Mucosa of rectum (tissue), 2 donors: ENCODE measurements at regions not wholly inside any gene's neighbourhood (a gene's known extent, or its start where the extent isn't known, plus 50 kb on each side); places are given as distances from the start of the nearest gene placed in this dataset.

Source experiments
- H3K27ac ChIP-seq, 2 donors: one replicate each; pipeline ENCODE4 v1.7.0; 2013; ENCODE audit warnings: inconsistent platforms in 2 of 2, low read depth in 2 of 2, low read length in 2 of 2
- H3K27me3 ChIP-seq, 2 donors: one replicate each; pipeline ENCODE4 v1.7.0; 2013; ENCODE audit warnings: low read length in 2 of 2; ENCODE audit not compliant: control insufficient read depth in 2 of 2, insufficient read depth in 2 of 2
- H3K36me3 ChIP-seq, 2 donors: one replicate each; pipeline ENCODE4 v1.7.0; 2013; ENCODE audit warnings: low read length in 2 of 2; ENCODE audit not compliant: control insufficient read depth in 2 of 2, insufficient read depth in 2 of 2
- H3K4me1 ChIP-seq, 2 donors: one replicate each; pipeline ENCODE4 v1.7.0; 2013; ENCODE audit warnings: low read length in 2 of 2, mild to moderate bottlenecking in 1 of 2; ENCODE audit not compliant: control insufficient read depth in 2 of 2, insufficient read depth in 2 of 2
- H3K4me3 ChIP-seq, 2 donors: one replicate each; pipeline ENCODE4 v1.7.0; 2013; ENCODE audit warnings: low read length in 2 of 2
- H3K9ac ChIP-seq, 2 donors: one replicate each; pipeline ENCODE4 v1.7.0; 2013; ENCODE audit warnings: low read length in 2 of 2, low read depth in 1 of 2, mild to moderate bottlenecking in 1 of 2
- H3K9me3 ChIP-seq, 2 donors: one replicate each; pipeline ENCODE4 v1.7.0; 2013; ENCODE audit warnings: low read length in 2 of 2; ENCODE audit not compliant: control insufficient read depth in 2 of 2
- donor health status: healthy.
- donor health status: Normal muscosa, but diverticular disease.

DNA sequence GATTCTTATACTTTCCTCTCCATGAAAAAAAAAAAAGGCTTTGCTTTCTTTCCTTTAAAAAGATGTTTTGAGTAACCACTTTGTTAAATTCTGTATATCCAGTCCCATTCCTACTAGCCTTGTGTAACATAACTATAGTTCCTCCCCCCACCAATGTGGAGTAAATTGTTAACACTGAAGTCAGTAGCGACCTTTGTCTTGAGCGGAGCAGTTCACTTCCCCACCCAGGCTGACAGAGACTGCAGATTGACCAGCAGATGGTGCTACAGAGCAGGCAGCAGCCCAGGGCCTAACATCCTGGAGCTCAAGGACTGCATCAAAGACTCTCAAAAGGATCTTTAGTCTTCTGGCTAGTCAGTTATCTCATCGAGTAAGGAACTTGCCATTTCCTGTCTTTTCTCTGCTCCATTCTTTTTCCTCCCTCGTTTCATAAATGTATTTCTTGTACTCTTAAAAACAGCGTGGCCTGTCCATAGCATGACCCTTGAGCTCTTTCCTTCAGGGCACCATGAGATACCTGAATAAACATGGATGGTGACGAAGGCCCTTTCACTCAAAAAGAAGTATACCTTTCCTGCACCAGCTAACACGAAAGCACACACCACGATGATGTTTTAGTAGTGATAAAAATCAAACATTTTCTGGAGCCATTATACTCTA, 503.5 kb upstream of the PKN2 start:
- H3K27me3 ChIP-seq: no peaks in the 10 kb centered on the region
- no peaks in the 10 kb centered on the region for H3K36me3 ChIP-seq
- peaks cover 0 to 6% of the 10 kb centered on the region in 2 donors for H3K4me1 ChIP-seq
- no peak overlapping the region for H3K4me3 ChIP-seq
- H3K9ac ChIP-seq: no peak overlapping the region
- no peak overlapping the region for H3K27ac ChIP-seq
- H3K9me3 ChIP-seq: no peaks in the 10 kb centered on the region

DNA sequence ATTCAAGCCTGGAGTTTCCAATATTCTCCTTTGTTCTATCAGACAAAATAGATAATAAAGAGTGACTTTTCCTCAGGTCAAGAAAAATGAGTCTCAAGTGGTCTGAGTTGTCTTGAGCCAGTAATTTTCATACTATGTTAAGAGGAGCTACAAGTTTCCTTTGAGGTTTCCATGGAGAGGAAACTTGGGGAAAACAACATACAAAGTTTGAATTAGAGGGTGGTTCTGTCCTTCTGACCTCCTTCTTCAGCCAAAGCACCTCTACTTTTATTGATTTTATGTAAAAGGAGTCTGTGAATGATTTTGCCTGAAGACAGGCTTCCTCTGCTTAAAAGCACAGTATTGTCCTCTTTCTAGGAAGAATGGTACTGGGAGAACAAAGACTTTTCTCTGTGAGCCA, 497.2 kb upstream of the PKN2 start:
- no peak overlapping the region for H3K9ac ChIP-seq
- no peak overlapping the region for H3K4me3 ChIP-seq
- no peaks in the 10 kb centered on the region for H3K27me3 ChIP-seq
- no peak overlapping the region for H3K27ac ChIP-seq
- peaks cover 0 to 2% of the 10 kb centered on the region in 2 donors for H3K4me1 ChIP-seq
- H3K9me3 ChIP-seq: no peaks in the 10 kb centered on the region
- no peaks in the 10 kb centered on the region for H3K36me3 ChIP-seq

GRCh38 chr1:88188038-88188437, 496.0 kb upstream of the PKN2 start:
- H3K27ac ChIP-seq: no peak overlapping the region
- H3K9me3 ChIP-seq: no peaks in the 10 kb centered on the region
- no peak overlapping the region for H3K9ac ChIP-seq
- H3K4me1 ChIP-seq: peaks cover 0 to 2% of the 10 kb centered on the region in 2 donors
- no peaks in the 10 kb centered on the region for H3K27me3 ChIP-seq
- no peaks in the 10 kb centered on the region for H3K36me3 ChIP-seq
- H3K4me3 ChIP-seq: no peak overlapping the region

DNA sequence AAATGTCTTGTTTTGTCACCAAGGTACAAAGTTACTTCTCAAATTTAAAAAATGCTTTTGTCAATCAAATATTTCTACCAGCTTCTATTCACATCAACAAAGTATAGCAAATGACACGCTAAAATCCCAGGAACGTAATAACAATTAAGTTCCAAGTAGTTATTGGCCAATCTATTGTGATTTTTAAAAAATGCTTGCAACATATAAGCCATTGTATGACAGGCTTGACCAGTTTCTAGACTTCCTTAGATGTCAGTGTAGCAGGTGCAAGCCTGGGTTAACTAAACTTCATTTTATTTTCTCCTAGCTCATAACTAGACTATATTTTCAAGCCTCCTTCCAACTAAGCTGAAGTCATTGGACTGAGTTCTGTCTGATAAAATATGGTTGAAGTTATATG, 494.5 kb upstream of the PKN2 start:
- H3K9me3 ChIP-seq: no peaks in the 10 kb centered on the region
- H3K9ac ChIP-seq: no peak overlapping the region
- H3K27me3 ChIP-seq: no peaks in the 10 kb centered on the region
- no peaks in the 10 kb centered on the region for H3K36me3 ChIP-seq
- peaks cover 0 to 2% of the 10 kb centered on the region in 2 donors for H3K4me1 ChIP-seq
- H3K4me3 ChIP-seq: no peak overlapping the region
- no peak overlapping the region for H3K27ac ChIP-seq

- H3K27ac ChIP-seq: no peak overlapping the region
Observed at GRCh38 chr1:88191917-88192316, 492.2 kb upstream of the PKN2 start.

DNA sequence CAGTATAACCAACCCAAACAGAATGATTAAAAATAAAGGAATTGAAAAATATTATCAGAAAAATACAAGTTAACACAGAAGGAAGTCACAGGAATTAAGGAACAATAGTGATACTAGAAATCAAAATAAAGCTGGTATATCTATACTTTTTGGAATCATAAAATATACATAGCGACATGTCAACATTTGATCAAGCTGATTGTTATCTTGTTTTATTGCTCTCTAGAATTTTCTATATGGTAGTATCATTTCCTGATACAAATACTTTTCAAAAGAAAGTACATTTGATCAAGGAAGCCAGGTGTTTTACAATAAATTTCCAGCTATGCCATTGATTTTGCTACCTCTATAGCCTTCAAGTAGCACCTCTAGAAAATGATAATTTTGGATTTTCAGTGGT, 489.5 kb upstream of the PKN2 start:
- H3K9ac ChIP-seq: no peak overlapping the region
- peaks cover 0 to 2% of the 10 kb centered on the region in 2 donors for H3K4me1 ChIP-seq
- no peaks in the 10 kb centered on the region for H3K27me3 ChIP-seq
- no peak overlapping the region for H3K27ac ChIP-seq
- no peaks in the 10 kb centered on the region for H3K36me3 ChIP-seq
- no peak overlapping the region for H3K4me3 ChIP-seq
- H3K9me3 ChIP-seq: no peaks in the 10 kb centered on the region

More at GRCh38 chr1:88191917-88192316, 492.2 kb upstream of the PKN2 start:
- no peaks in the 10 kb centered on the region for H3K36me3 ChIP-seq
- no peak overlapping the region for H3K4me3 ChIP-seq
- no peak overlapping the region for H3K9ac ChIP-seq
- no peaks in the 10 kb centered on the region for H3K27me3 ChIP-seq
- H3K4me1 ChIP-seq: peaks cover 0 to 2% of the 10 kb centered on the region in 2 donors
- no peaks in the 10 kb centered on the region for H3K9me3 ChIP-seq

DNA sequence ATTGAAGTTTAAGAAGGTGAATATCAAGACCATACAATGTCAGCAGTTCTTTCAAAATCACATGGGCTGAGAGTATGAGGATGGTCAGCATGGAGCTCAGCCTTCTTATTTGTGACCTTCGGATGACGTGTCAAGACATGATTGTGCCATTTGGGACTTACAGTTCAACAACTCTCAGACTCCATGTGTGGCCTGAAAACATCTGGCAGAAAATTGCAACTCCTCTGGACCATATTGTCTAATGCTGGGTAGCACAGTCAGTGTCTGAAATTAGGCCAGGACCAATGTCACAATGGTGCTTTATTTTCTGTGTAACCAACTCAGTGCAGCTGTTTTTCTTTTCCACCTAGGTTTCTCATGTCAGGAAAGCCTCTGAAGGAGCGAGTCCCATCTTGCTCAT, 483.5 kb upstream of the PKN2 start:
- no peaks in the 10 kb centered on the region for H3K4me1 ChIP-seq
- no peaks in the 10 kb centered on the region for H3K27me3 ChIP-seq
- H3K27ac ChIP-seq: no peak overlapping the region
- H3K36me3 ChIP-seq: no peaks in the 10 kb centered on the region
- H3K4me3 ChIP-seq: no peak overlapping the region
- H3K9me3 ChIP-seq: no peaks in the 10 kb centered on the region
- H3K9ac ChIP-seq: no peak overlapping the region

- H3K36me3 ChIP-seq: no peaks in the 10 kb centered on the region
- no peak overlapping the region for H3K4me3 ChIP-seq
- no peaks in the 10 kb centered on the region for H3K9me3 ChIP-seq
- H3K4me1 ChIP-seq: no peaks in the 10 kb centered on the region
- no peak overlapping the region for H3K27ac ChIP-seq
- no peaks in the 10 kb centered on the region for H3K27me3 ChIP-seq
- H3K9ac ChIP-seq: no peak overlapping the region
Observed at GRCh38 chr1:88204111-88204510, 480.0 kb upstream of the PKN2 start.

DNA sequence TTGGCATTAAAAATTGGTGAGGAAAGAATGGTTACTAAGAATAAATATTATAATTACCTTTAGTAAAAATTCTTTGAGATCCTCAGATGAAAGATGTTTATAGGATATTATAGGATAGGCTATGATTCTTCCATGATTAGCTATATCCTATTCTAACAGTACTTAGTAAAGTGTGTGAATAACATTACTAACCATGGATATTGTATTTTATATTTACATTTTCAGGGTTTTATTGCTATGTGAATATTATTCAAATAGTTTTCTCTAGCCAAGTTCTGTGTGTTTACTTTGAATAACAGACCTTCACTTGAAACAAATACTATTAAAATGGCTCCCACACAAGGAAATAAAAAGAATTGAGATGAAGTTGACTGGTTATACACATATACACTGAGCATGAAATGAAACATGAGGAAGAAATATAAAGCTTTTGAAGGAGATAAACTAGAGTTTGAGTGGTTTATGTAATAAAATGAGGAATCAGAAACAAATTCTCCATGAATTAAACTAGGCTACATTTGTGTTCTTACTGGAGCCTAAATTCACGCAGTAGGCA, 479.4 kb upstream of the PKN2 start:
- H3K9ac ChIP-seq: no peak overlapping the region
- H3K36me3 ChIP-seq: no peaks in the 10 kb centered on the region
- H3K9me3 ChIP-seq: no peaks in the 10 kb centered on the region
- no peaks in the 10 kb centered on the region for H3K27me3 ChIP-seq
- H3K27ac ChIP-seq: no peak overlapping the region
- no peak overlapping the region for H3K4me3 ChIP-seq
- H3K4me1 ChIP-seq: no peaks in the 10 kb centered on the region

DNA sequence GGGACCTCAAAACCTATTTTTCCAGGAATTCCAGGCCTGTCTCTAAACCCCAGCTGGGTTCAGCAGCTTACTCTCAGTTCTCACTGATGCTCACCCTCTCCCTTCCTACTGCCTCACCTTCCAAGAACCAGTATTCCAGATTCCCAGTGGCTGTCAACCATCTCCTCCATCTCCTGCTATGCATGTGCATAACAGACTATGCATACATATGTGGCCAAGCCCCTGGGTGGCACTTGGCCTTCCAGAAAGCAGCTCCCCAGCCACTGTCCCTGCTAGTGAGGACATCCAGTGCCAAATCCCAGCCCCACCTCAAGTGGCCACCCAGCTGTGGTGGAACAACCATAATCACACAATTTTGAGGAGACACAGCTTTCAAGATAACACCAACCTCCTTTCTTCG, 475.7 kb upstream of the PKN2 start:
- no peak overlapping the region for H3K27ac ChIP-seq
- no peaks in the 10 kb centered on the region for H3K9me3 ChIP-seq
- H3K4me1 ChIP-seq: peaks cover 0 to 3% of the 10 kb centered on the region in 2 donors
- no peak overlapping the region for H3K9ac ChIP-seq
- no peaks in the 10 kb centered on the region for H3K27me3 ChIP-seq
- no peaks in the 10 kb centered on the region for H3K36me3 ChIP-seq
- no peak overlapping the region for H3K4me3 ChIP-seq
